Activated CD4-positive, alpha-beta memory T cell treated with anti-CD3 and anti-CD28 coated beads, Interleukin-2, amount 10 ng/mL, durations not matched to agents 7 days and 5 days (primary cell): ENCODE measurements at regions not wholly inside any gene's neighbourhood (a gene's known extent, or its start where the extent isn't known, plus 50 kb on each side); places are given as distances from the start of the nearest gene placed in this dataset.

ENCODE experiments used
- CTCF ChIA-PET: fragments of 350-600 bp; sonication (Branson Sonifier 250); formaldehyde crosslinking; loops from one replicate; lab custom pipeline; 2021; ENCODE audit warnings: antibody characterized with exemption, inconsistent platforms; lab: Charles Lee
- POLR2A ChIA-PET: fragments of 350-600 bp; sonication (Branson Sonifier 250); formaldehyde crosslinking; loops from one replicate; lab custom pipeline; 2021; ENCODE audit warnings: antibody characterized with exemption; lab: Charles Lee
- DNase-seq: peaks from one replicate; pipeline ENCODE4 v3.0.0-alpha.2; 2020
- H3K27ac Mint-ChIP-seq: one replicate; pipeline ENCODE4 v1.8.0; 2021; ENCODE audit warnings: mild to moderate bottlenecking, mixed read lengths
- H3K27me3 Mint-ChIP-seq: one replicate; pipeline ENCODE4 v1.8.0; 2021; ENCODE audit warnings: mixed read lengths
- H3K36me3 Mint-ChIP-seq: one replicate; pipeline ENCODE4 v1.8.0; 2021; ENCODE audit warnings: low read depth, mixed read lengths
- H3K4me1 Mint-ChIP-seq: one replicate; pipeline ENCODE4 v1.8.0; 2021; ENCODE audit warnings: mixed read lengths
- H3K4me3 Mint-ChIP-seq: one replicate; pipeline ENCODE4 v1.8.0; 2021; ENCODE audit warnings: mild to moderate bottlenecking, mixed read lengths
- H3K9me3 Mint-ChIP-seq: one replicate; pipeline ENCODE4 v1.8.0; 2021; ENCODE audit warnings: mixed read lengths

DNA sequence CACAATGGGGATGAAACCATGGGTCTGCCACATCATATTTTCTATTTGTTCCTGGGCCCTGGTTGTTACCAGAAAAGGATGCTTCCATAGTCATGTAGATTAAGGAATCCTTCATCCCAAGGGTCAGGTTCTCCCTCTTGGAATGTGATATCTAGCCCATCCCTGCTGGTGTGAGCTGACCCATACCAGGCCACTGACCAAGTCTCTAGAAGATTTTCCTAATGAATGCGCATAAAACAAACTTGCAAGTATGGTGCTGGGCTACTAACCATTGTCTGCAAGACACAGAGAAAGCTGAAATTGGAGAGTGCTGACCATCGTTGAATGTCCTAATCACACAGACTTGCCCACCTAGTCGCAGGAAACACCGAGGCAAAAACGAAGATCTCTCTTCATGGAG, 972.6 kb downstream of the EFNA5 start:
- H3K9me3 Mint-ChIP-seq = peaks cover 4% of the 10 kb centered on the region
- no peaks in the 10 kb centered on the region for H3K27me3 Mint-ChIP-seq
- H3K36me3 Mint-ChIP-seq = no peaks in the 10 kb centered on the region
- POLR2A ChIA-PET = no interaction called here
- no peaks in the 10 kb centered on the region for H3K4me1 Mint-ChIP-seq
- no peak for DNase-seq
- H3K27ac Mint-ChIP-seq = no peak overlapping the region
- CTCF ChIA-PET = no interaction called here
- H3K4me3 Mint-ChIP-seq = no peak overlapping the region

DNA sequence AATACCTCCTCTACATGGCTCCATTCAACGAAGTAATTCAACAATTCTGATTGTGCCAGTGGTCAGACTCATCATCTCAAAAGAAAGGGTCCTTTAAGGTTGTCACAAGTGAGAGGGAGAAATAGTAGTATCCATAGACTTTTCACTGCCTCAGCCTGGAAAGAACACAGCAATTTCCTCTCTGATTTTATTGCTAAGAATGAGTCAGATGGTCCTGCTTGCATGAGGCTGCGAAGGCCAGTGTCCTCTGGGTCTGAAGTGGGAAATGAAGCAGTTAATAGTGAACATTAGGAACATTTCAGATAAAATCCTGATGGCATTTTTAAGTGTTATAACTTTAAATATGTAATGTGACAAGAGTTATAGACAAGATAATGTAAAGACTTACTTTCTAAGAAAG, 979.0 kb downstream of the EFNA5 start:
- no peak for DNase-seq
- H3K9me3 Mint-ChIP-seq = no peaks in the 10 kb centered on the region
- H3K36me3 Mint-ChIP-seq = no peaks in the 10 kb centered on the region
- no peak overlapping the region for H3K27ac Mint-ChIP-seq
- no peak overlapping the region for H3K4me3 Mint-ChIP-seq
- no peaks in the 10 kb centered on the region for H3K27me3 Mint-ChIP-seq
- ChIA-PET POLR2A (no interaction called here), CTCF (no interaction called here)
- H3K4me1 Mint-ChIP-seq = no peaks in the 10 kb centered on the region

DNA sequence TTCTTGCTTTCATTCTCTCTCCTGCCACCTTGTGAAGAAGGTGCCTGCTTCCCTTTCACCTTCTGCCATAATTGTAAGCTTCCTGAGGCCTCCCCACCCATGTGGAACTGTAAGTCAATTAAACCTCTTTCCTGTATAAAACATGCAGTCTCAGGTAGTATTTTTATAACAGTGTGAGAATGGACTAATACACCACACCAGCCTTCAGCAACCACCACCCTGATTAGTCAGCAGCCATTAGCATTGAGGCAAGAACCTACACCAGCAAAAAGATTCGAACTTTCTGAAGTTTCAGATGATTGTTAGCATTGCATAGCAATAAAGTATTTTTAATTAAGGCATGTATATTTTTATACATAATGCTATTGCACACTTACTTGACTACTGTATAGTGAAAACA, 980.2 kb downstream of the EFNA5 start:
- DNase-seq = no peak
- ChIA-PET CTCF (no interaction called here), POLR2A (no interaction called here)
- no peak overlapping the region for H3K27ac Mint-ChIP-seq
- H3K4me1 Mint-ChIP-seq = no peaks in the 10 kb centered on the region
- H3K36me3 Mint-ChIP-seq = no peaks in the 10 kb centered on the region
- no peaks in the 10 kb centered on the region for H3K9me3 Mint-ChIP-seq
- no peak overlapping the region for H3K4me3 Mint-ChIP-seq
- no peaks in the 10 kb centered on the region for H3K27me3 Mint-ChIP-seq

DNA sequence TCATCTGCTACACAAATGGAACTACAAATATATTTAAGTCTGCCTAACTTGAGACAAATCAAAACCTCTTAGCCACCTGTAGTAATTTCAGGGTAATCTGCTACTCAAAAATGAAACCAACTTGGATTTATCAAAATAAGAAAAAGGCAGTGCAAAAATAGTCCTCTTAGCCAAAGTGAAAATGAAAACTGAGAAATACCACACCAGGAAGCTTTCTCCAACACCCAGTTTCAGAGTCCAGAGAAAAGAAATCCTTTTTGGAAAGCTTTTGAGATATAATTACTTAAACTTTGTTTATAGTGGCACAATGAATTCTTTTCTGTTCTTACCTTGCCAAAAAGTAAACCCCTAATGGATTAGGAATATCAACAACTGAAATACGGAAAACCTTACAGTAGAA, 990.4 kb downstream of the EFNA5 start:
- Mint-ChIP-seq H3K4me3 (no peak overlapping the region), H3K4me1 (no peaks in the 10 kb centered on the region), H3K27ac (no peak overlapping the region), H3K27me3 (no peaks in the 10 kb centered on the region), H3K9me3 (peaks cover 2% of the 10 kb centered on the region), H3K36me3 (no peaks in the 10 kb centered on the region)
- ChIA-PET POLR2A (no interaction called here), CTCF (no interaction called here)
- no peak for DNase-seq

DNA sequence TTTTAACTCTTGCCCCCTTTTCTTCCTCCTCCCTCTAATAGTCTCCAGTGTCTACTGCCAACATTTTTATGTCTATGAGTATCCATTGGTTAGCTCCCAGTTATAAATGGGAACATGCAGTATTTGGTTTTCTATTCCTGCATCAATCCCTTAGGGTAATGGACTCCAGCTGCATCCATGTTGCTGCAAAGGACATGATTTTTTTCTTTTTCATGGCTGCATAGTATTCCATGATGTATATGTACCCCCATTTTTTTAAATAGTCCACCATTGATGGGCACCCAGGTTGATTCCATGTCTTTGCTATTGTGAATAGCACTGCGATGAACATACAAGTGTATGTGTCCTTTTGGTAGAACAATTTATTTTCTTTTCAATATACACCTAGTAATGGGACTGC, 993.7 kb downstream of the EFNA5 start:
- no peaks in the 10 kb centered on the region for H3K4me1 Mint-ChIP-seq
- no peak for DNase-seq
- no peak overlapping the region for H3K4me3 Mint-ChIP-seq
- no peaks in the 10 kb centered on the region for H3K36me3 Mint-ChIP-seq
- H3K27me3 Mint-ChIP-seq = no peaks in the 10 kb centered on the region
- no peak overlapping the region for H3K27ac Mint-ChIP-seq
- H3K9me3 Mint-ChIP-seq = peaks cover 4% of the 10 kb centered on the region
- ChIA-PET CTCF (no interaction called here), POLR2A (no interaction called here)

DNA sequence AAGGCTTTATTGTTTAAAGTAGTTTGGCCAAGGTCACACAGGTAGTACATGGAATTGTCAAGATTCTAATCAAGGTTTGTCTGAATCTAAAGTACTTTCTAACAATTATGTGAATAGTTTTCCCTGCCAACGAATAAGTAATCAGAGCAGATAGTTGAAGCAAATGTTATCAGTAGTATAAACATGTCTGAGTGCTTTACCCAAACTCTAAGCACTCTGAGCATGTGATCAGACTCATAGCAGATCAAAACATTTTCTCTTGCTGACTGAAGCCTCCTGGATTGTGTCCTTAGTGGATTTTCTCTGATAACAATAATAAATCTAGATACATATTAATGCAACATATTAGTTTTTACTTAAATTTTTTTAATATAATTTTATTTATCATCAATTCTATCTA, 995.0 kb downstream of the EFNA5 start:
- Mint-ChIP-seq H3K9me3 (peaks cover 4% of the 10 kb centered on the region), H3K4me3 (no peak overlapping the region), H3K27me3 (no peaks in the 10 kb centered on the region), H3K4me1 (no peaks in the 10 kb centered on the region), H3K27ac (no peak overlapping the region), H3K36me3 (no peaks in the 10 kb centered on the region)
- CTCF ChIA-PET = no interaction called here
- POLR2A ChIA-PET = no interaction called here
- no peak for DNase-seq

DNA sequence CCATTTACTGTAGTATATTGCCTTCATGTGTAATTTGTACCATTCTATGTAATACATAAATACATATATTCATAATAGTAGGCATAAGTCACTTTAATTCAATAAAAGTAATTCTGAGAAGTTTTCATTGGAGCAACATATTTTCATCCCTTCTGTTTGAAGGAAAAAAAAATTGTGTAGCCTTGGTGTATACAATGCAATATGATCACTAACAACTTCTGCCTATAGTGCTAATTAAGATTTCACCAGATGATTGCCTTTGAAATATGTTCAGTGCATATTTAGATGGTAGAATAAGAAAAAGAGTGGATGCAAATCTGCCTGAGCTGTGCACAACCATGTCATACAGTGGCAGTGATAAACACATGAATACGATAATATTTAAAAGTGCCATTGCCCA, 996.8 kb downstream of the EFNA5 start:
- H3K36me3 Mint-ChIP-seq = no peaks in the 10 kb centered on the region
- ChIA-PET POLR2A (no interaction called here), CTCF (no interaction called here)
- no peaks in the 10 kb centered on the region for H3K4me1 Mint-ChIP-seq
- no peak overlapping the region for H3K27ac Mint-ChIP-seq
- H3K9me3 Mint-ChIP-seq = peaks cover 4% of the 10 kb centered on the region
- no peaks in the 10 kb centered on the region for H3K27me3 Mint-ChIP-seq
- no peak for DNase-seq
- no peak overlapping the region for H3K4me3 Mint-ChIP-seq

DNA sequence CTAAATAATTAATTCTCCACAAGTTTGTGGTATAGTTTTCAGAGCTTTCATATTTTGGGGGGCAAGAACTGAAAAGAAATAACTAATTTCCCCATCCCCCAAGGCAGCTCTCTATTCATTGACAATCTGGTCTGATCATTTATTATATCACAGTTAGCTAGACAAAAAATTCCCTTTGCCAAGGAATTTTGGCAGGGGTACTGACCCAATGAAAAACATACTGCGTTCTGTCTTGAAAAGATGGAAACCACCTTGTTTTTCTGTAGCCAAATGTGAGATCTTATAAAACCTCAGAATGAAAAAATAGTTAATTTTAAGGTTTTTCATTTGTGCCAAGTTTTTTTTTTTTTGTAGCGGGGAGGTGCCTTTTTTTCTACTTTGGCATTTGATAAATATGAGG, 1008.9 kb downstream of the EFNA5 start:
- Mint-ChIP-seq H3K36me3 (no peaks in the 10 kb centered on the region), H3K4me3 (no peak overlapping the region), H3K27me3 (no peaks in the 10 kb centered on the region), H3K9me3 (peaks cover 7% of the 10 kb centered on the region), H3K27ac (no peak overlapping the region), H3K4me1 (no peaks in the 10 kb centered on the region)
- DNase-seq = no peak
- POLR2A ChIA-PET = no interaction called here
- CTCF ChIA-PET = no interaction called here

DNA sequence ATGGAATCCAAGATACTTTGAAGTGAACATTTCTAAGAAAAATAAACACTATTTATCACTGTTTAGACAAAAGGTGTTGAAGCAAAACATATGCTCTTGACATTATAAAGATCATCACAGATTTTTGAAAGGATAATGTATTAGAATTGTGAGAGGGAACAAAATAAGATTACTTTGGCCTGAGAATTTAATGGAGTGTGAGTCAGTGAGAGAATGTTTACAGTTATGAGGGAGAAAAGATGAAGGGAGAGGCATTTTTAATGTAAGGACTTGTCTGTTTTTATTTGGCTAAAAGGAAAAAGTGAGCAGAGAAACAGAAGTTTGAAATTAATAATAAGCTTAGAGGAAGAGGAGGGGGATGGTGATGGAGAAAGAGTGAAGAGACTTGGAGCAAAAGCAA, 1010.1 kb downstream of the EFNA5 start:
- ChIA-PET CTCF (no interaction called here), POLR2A (no interaction called here)
- peaks cover 7% of the 10 kb centered on the region for H3K9me3 Mint-ChIP-seq
- no peak overlapping the region for H3K4me3 Mint-ChIP-seq
- no peaks in the 10 kb centered on the region for H3K4me1 Mint-ChIP-seq
- no peaks in the 10 kb centered on the region for H3K27me3 Mint-ChIP-seq
- H3K27ac Mint-ChIP-seq = no peak overlapping the region
- H3K36me3 Mint-ChIP-seq = no peaks in the 10 kb centered on the region
- no peak for DNase-seq

DNA sequence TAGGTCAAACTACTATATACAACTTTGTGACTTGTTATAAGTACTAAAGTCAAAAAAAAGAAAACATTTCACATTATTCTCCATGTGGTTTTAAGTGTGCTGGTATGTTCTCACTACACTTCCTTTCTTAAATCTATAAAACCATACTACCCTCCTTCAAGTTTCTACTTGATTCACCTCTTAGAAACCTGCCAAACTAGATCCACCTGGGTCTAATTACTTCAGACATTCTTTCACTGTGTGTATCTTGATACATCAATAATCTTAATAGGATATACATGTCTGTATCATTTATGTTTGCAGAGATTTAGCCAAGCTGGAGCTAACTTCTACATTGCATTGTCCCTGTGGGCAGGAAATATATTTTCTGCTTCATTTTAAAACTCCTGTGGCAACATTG, 1012.6 kb downstream of the EFNA5 start:
- H3K9me3 Mint-ChIP-seq = peaks cover 13% of the 10 kb centered on the region
- no peak overlapping the region for H3K27ac Mint-ChIP-seq
- no peaks in the 10 kb centered on the region for H3K27me3 Mint-ChIP-seq
- H3K4me3 Mint-ChIP-seq = no peak overlapping the region
- no peaks in the 10 kb centered on the region for H3K36me3 Mint-ChIP-seq
- no peaks in the 10 kb centered on the region for H3K4me1 Mint-ChIP-seq
- ChIA-PET POLR2A (no interaction called here), CTCF (no interaction called here)
- no peak for DNase-seq

DNA sequence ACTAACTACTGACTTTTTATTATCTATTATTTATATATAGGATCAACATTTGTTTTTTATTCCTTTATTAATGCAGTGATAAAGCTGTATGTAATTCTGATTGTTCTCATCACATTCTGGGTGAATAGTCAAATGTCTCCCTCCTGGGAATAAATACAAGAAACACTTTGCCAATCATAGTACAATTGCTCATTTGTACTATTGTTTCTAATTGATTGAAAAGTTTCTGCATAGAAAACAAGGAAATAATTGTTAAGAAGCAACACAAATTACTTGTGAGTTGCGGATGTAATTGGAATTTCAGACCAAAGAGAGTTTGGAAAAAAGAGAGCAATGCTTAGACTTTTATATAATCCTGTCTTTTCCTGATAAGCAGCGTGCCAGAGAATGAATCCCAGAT, 1013.9 kb downstream of the EFNA5 start:
- CTCF ChIA-PET = no interaction called here
- Mint-ChIP-seq H3K4me3 (no peak overlapping the region), H3K9me3 (peaks cover 19% of the 10 kb centered on the region), H3K27me3 (no peaks in the 10 kb centered on the region), H3K27ac (no peak overlapping the region), H3K4me1 (no peaks in the 10 kb centered on the region), H3K36me3 (no peaks in the 10 kb centered on the region)
- POLR2A ChIA-PET = no interaction called here
- DNase-seq = no peak

DNA sequence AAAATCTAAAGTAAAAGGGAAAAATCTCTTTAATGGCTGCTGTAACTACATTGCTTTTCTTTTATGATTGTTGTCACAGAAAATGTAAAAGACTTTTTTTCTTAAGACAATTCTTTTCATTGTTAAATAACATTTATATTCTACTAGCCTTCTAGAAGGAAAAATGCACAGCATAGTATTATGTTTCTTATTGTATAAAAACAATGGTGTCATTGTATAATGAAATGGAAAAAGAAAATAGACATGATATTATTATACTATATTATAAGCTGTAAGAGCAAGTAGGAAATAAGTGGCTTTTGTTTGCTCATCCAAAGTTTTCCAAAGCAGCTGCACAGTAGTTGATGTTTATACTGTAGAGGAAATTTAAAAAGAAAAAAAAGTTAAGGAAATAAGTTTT, 1021.7 kb downstream of the EFNA5 start:
- H3K27me3 Mint-ChIP-seq = no peaks in the 10 kb centered on the region
- H3K27ac Mint-ChIP-seq = no peak overlapping the region
- no peaks in the 10 kb centered on the region for H3K36me3 Mint-ChIP-seq
- ChIA-PET CTCF (no interaction called here), POLR2A (no interaction called here)
- no peak for DNase-seq
- H3K9me3 Mint-ChIP-seq = peaks cover 8% of the 10 kb centered on the region
- no peaks in the 10 kb centered on the region for H3K4me1 Mint-ChIP-seq
- no peak overlapping the region for H3K4me3 Mint-ChIP-seq

DNA sequence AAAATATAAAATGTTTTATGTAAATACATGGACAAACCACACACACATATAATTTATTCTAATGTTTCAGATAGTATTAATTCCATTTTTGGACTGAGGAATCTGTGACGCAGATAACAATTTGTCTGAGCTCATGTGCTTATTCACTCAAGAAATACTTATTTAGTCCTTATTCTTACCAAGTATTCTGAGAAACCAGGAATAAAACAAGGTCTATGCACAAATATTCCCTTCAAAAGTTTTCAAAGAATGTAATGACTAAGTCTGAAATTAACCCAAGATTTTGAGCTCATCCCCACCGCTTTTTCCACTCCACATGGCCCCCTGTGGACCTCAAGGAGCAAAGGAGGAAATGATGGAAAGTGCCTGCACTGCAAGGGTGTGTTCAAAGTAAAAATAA, 1022.3 kb downstream of the EFNA5 start:
- H3K36me3 Mint-ChIP-seq = no peaks in the 10 kb centered on the region

DNA sequence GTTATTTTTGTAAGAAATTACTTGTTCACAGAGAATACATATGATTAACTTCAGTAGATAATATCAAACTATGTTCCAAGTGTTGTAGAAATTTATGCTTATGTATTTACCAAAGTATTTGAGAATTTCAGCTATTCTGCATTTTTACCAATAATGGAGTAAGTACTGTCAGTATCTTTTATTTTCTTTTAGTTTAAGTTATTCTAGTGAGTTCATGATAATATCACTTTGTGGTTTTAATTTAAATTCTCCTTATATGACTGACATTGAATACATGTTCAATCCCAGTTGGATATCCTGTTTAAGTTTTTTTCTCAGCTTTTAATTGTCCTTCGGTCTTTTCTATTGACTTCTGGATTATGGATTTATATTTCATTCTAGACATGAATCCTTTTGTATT, 1024.6 kb downstream of the EFNA5 start:
- H3K27ac Mint-ChIP-seq = no peak overlapping the region
- H3K36me3 Mint-ChIP-seq = no peaks in the 10 kb centered on the region
- H3K9me3 Mint-ChIP-seq = no peaks in the 10 kb centered on the region
- no peak overlapping the region for H3K4me3 Mint-ChIP-seq
- DNase-seq = no peak
- no peaks in the 10 kb centered on the region for H3K27me3 Mint-ChIP-seq
- CTCF ChIA-PET = no interaction called here
- no peaks in the 10 kb centered on the region for H3K4me1 Mint-ChIP-seq
- POLR2A ChIA-PET = no interaction called here

More for the DNA sequence above, 1022.3 kb downstream of the EFNA5 start:
- ChIA-PET CTCF (no interaction called here), POLR2A (no interaction called here)
- Mint-ChIP-seq H3K4me3 (no peak overlapping the region), H3K27ac (no peak overlapping the region), H3K9me3 (peaks cover 8% of the 10 kb centered on the region), H3K4me1 (no peaks in the 10 kb centered on the region), H3K27me3 (no peaks in the 10 kb centered on the region)
- no peak for DNase-seq

DNA sequence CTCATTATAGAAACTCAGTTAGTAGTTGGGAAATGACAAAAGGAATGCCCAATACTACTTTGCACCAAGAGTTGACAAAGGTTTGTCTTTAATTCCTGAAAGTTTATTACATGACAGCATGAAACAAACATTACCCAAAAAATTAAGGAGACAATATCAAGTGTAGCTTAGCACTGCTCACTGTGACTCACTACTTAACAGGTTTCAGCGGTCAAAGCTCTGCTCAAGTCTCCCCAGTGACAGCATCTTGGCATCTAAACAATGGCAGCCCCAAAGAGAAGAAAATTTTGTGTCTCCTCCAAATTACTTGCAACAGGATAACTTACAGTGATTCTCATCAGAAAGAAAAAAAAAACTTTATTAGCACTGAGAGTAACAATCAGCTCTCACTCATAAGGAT, 1030.2 kb downstream of the EFNA5 start:
- no peak overlapping the region for H3K4me3 Mint-ChIP-seq
- CTCF ChIA-PET = no interaction called here
- H3K4me1 Mint-ChIP-seq = no peaks in the 10 kb centered on the region
- H3K36me3 Mint-ChIP-seq = no peaks in the 10 kb centered on the region
- H3K27me3 Mint-ChIP-seq = no peaks in the 10 kb centered on the region
- no peak for DNase-seq
- no peak overlapping the region for H3K27ac Mint-ChIP-seq
- POLR2A ChIA-PET = no interaction called here
- H3K9me3 Mint-ChIP-seq = peaks cover 6% of the 10 kb centered on the region
